Endothelial cell of umbilical vein (primary cell): ENCODE measurements at regions not wholly inside any gene's neighbourhood (a gene's known extent, or its start where the extent isn't known, plus 50 kb on each side); places are given as distances from the start of the nearest gene placed in this dataset.

Experiments used
- BruUV-seq: library from RNA; stranded (reverse); fragments of 400-500 nt; replicated peaks from 2 replicates; lab custom pipeline; 2021; lab: Mats Ljungman, UMichigan
- CTCF ChIA-PET: fragments of 300-600, 350-600 bp; sonication (Branson Sonifier 250); formaldehyde crosslinking; loops from one replicate; lab custom pipeline; 2021; ENCODE audit warnings: antibody characterized with exemption, inconsistent platforms; lab: Charles Lee
- POLR2A ChIA-PET: fragments of 300-600, 350-600 bp; sonication (Branson Sonifier 250); formaldehyde crosslinking; loops from one replicate; lab custom pipeline; 2021; ENCODE audit warnings: antibody characterized with exemption, inconsistent platforms; lab: Charles Lee
- DNase-seq: peaks from one replicate; pipeline ENCODE4 v3.0.0-alpha.2; 2011; ENCODE audit warnings: low read depth, low spot score
- FAIRE-seq: peaks from 2 replicates; lab custom pipeline; 2011; peaks lifted over from hg19 to GRCh38; lab: Jason Lieb, UNC
- H2AFZ ChIP-seq: 2 replicates; pipeline ENCODE4 v1.6.0; 2012; ENCODE audit warnings: low read depth, low read length, control low read depth, inconsistent platforms
- H3K27ac ChIP-seq: 2 replicates; pipeline ENCODE4 v1.5.1; 2011; ENCODE audit warnings: low read depth, mild to moderate bottlenecking, control low read depth, low read length, moderate library complexity; ENCODE audit not compliant: insufficient read depth
- H3K27me3 ChIP-seq, 2 experiments: 2 replicates each; pipeline versions ENCODE4 v1.6.0 to v1.6.1; 2011; ENCODE audit warnings: low read length in 2 of 2, mixed read lengths in 1 of 2; ENCODE audit not compliant: control insufficient read depth in 2 of 2, insufficient read depth in 2 of 2
- H3K36me3 ChIP-seq, 2 experiments: 2 replicates in 1 of 2; 3 replicates in 1 of 2; pipeline ENCODE4 v1.5.1; 2011; ENCODE audit warnings: low read length in 2 of 2, mild to moderate bottlenecking in 1 of 2, moderate library complexity in 1 of 2; ENCODE audit not compliant: control insufficient read depth in 2 of 2, insufficient read depth in 2 of 2; ENCODE audit errors: extremely low read depth in 1 of 2
- H3K4me1 ChIP-seq: 3 replicates; pipeline ENCODE4 v1.5.1; 2011; ENCODE audit warnings: mild to moderate bottlenecking, low read length; ENCODE audit not compliant: control insufficient read depth, insufficient read depth; ENCODE audit errors: extremely low read depth
- H3K4me2 ChIP-seq: 2 replicates; pipeline ENCODE4 v1.6.1; 2011; ENCODE audit warnings: low read length, control low read depth, mixed read lengths; ENCODE audit not compliant: insufficient read depth
- H3K4me3 ChIP-seq, 3 experiments: fragments of 200-600 bp in 1 of 3; sonication (generic), shearing (Covaris generic) in 1 of 3; replicated peaks in 1 of 3; 2 replicates each; pipeline ENCODE4 v1.5.1; 2011 to 2016; ENCODE audit warnings: control low read depth in 3 of 3, low read length in 3 of 3, mild to moderate bottlenecking in 2 of 3, inconsistent platforms in 1 of 3, low read depth in 1 of 3, moderate library complexity in 1 of 3; ENCODE audit not compliant: insufficient read depth in 1 of 3
- H3K79me2 ChIP-seq: 2 replicates; pipeline ENCODE4 v1.6.0; 2012; ENCODE audit warnings: low read length, inconsistent platforms; ENCODE audit not compliant: control insufficient read depth, insufficient read depth
- H3K9ac ChIP-seq: replicated peaks from 2 replicates; pipeline ENCODE3; 2011; ENCODE audit warnings: low read length, control low read depth; ENCODE audit not compliant: insufficient read depth; ENCODE audit errors: extremely low read depth
- H3K9me1 ChIP-seq: replicated peaks from 3 replicates; pipeline ENCODE4 v1.6.0; 2011; ENCODE audit warnings: mild to moderate bottlenecking, low read length; ENCODE audit not compliant: control insufficient read depth, insufficient read depth; ENCODE audit errors: extremely low read depth
- H3K9me3 ChIP-seq: replicated peaks from 2 replicates; pipeline ENCODE4 v1.5.1; 2012; ENCODE audit warnings: low read length, inconsistent platforms; ENCODE audit not compliant: control insufficient read depth, insufficient read depth
- H4K20me1 ChIP-seq: replicated peaks from 2 replicates; pipeline ENCODE3; 2011; ENCODE audit warnings: mild to moderate bottlenecking, low read length; ENCODE audit not compliant: control insufficient read depth, insufficient read depth; ENCODE audit errors: extremely low read depth
- CTCF ChIP-seq, 2 donors: IDR thresholded peaks; 1 replicate in 1 of 2; 2 replicates in 1 of 2; pipeline ENCODE4 v1.5.1; 2011; ENCODE audit warnings: low read length in 2 of 2, mild to moderate bottlenecking in 2 of 2, moderate library complexity in 2 of 2, control low read depth in 1 of 2, inconsistent platforms in 1 of 2, low read depth in 1 of 2; ENCODE audit not compliant: insufficient read depth in 1 of 2; ENCODE audit errors: extremely low read depth in 1 of 2
- EZH2 ChIP-seq: IDR thresholded peaks from 2 replicates; pipeline ENCODE4 v1.6.1; 2012; ENCODE audit warnings: borderline replicate concordance, low read depth, mild to moderate bottlenecking, moderate library complexity, low read length, inconsistent platforms; ENCODE audit not compliant: severe bottlenecking
- FOS ChIP-seq: IDR thresholded peaks from 2 replicates; pipeline ENCODE4 v1.6.1; 2011; ENCODE audit warnings: mild to moderate bottlenecking, low read length, moderate library complexity, borderline replicate concordance; ENCODE audit not compliant: insufficient read depth
- GATA2 ChIP-seq: IDR thresholded peaks from 2 replicates; pipeline ENCODE4 v1.7.0; 2011; ENCODE audit warnings: low read depth, mild to moderate bottlenecking, moderate library complexity, mixed read lengths, low read length; ENCODE audit not compliant: insufficient read length, insufficient read depth
- JUN ChIP-seq: IDR thresholded peaks from 2 replicates; pipeline ENCODE4 v1.6.1; 2011; ENCODE audit warnings: borderline replicate concordance, low read depth; ENCODE audit not compliant: insufficient read length, insufficient read depth
- MAX ChIP-seq: IDR thresholded peaks from 2 replicates; pipeline ENCODE4 v1.6.1; 2011; ENCODE audit not compliant: insufficient read depth, insufficient read length
- MYC ChIP-seq: IDR thresholded peaks from one replicate; pipeline ENCODE4 v1.6.1; 2011; ENCODE audit warnings: mild to moderate bottlenecking, low read depth, low read length
- POLR2A ChIP-seq: IDR thresholded peaks from 2 replicates; pipeline ENCODE4 v1.6.1; 2012; ENCODE audit warnings: low read depth, mild to moderate bottlenecking, control low read depth, low read length
- POLR2AphosphoS5 ChIP-seq: IDR thresholded peaks from 2 replicates; pipeline ENCODE4 v1.6.1; 2012; ENCODE audit warnings: low read depth, mild to moderate bottlenecking, control low read depth, low read length, moderate library complexity; ENCODE audit not compliant: insufficient read depth
- dilution Hi-C: fragments of 300-500 bp; cut with MboI; formaldehyde crosslinking; loops from one replicate; pipeline ENCODE4 v1.15.0; 2019; ENCODE audit warnings: low sequenced_read_pairs; ENCODE audit not compliant: extremely low pct_ligation_motif_present
- intact Hi-C: fragments of 100-400 bp; cut with micrococcal nuclease; formaldehyde crosslinking; loops from one replicate; pipeline ENCODE4 v1.10.0; 2022

GRCh38 chr1:94627771-94628498 is 86.4 kb upstream of the F3 start:
- peaks cover 5 to 11% of the 10 kb centered on the region in 2 experiments for H3K27me3 ChIP-seq
- no peak overlapping the region for H2AFZ ChIP-seq
- H3K9me3 ChIP-seq = no peaks in the 10 kb centered on the region
- TF ChIP-seq JUN = no peak
- no peak for TF ChIP-seq MYC
- TF ChIP-seq FOS = no peak
- TF ChIP-seq GATA2 = no peak
- TF ChIP-seq POLR2AphosphoS5 = no peak
- no peak for TF ChIP-seq POLR2A
- dilution Hi-C loops (no loop called here), intact Hi-C loops (no loop called here)
- H3K4me2 ChIP-seq = no peak overlapping the region
- H3K36me3 ChIP-seq = no peaks in the 10 kb centered on the region
- no peaks in the 10 kb centered on the region for H3K4me1 ChIP-seq
- no TSS peak for BruUV-seq
- ChIA-PET CTCF (interaction anchor here (0.8 kb wide), 1 partner anchor 13 kb away, joined by 3 read pairs; no protein-coding TSS in a partner anchor), POLR2A (no interaction called here)
- H3K9me1 ChIP-seq = no peaks in the 10 kb centered on the region
- FAIRE-seq = no peak
- H3K4me3 ChIP-seq = no peak overlapping the region
- H3K27ac ChIP-seq = no peak overlapping the region
- H4K20me1 ChIP-seq = no peaks in the 10 kb centered on the region
- DNase-seq = no peak
- no peak overlapping the region for H3K9ac ChIP-seq
- H3K79me2 ChIP-seq = no peaks in the 10 kb centered on the region

GRCh38 chr1:94624203-94624602 is 82.6 kb upstream of the F3 start:
- Histone ChIP-seq H3K27me3 (peaks cover 1 to 7% of the 10 kb centered on the region in 2 experiments), H3K79me2 (no peaks in the 10 kb centered on the region), H3K4me1 (no peaks in the 10 kb centered on the region), H3K36me3 (no peaks in the 10 kb centered on the region), H3K4me3 (no peak overlapping the region), H4K20me1 (no peaks in the 10 kb centered on the region), H2AFZ (no peak overlapping the region), H3K9me1 (no peaks in the 10 kb centered on the region), H3K9ac (no peak overlapping the region), H3K4me2 (no peak overlapping the region), H3K27ac (no peak overlapping the region), H3K9me3 (no peaks in the 10 kb centered on the region)
- ChIA-PET CTCF (interaction anchor here (2.3 kb wide), 1 partner anchor 11 kb away, joined by 5 read pairs; no protein-coding TSS in a partner anchor), POLR2A (no interaction called here)
- BruUV-seq = no TSS peak
- intact Hi-C loops (no loop called here), dilution Hi-C loops (no loop called here)
- no peak for TF ChIP-seq JUN
- no peak for TF ChIP-seq POLR2A
- TF ChIP-seq GATA2 = no peak
- no peak for TF ChIP-seq CTCF (IDR thresholded peaks at IDR 0.05; ENCODE audit: extremely low read depth in 1 of 2, insufficient read depth in 1 of 2, low read depth in 1 of 2, low read length in 2 of 2)
- no peak for TF ChIP-seq MAX
- no peak for TF ChIP-seq EZH2
- no peak for TF ChIP-seq MYC
- TF ChIP-seq POLR2AphosphoS5 = no peak
- TF ChIP-seq FOS = no peak
- no peak for FAIRE-seq
- no peak for DNase-seq
